IPS-NIHi7 (cell line): ENCODE measurements at regions not wholly inside any gene's neighbourhood (a gene's known extent, or its start where the extent isn't known, plus 50 kb on each side); places are given as distances from the start of the nearest gene placed in this dataset.
"Not testable (repeated sequence)": the region's sequence is repeated elsewhere in the genome, so short reads cannot be mapped to it uniquely, and the experiment has no call there.

Experiments used
- DNase-seq: peaks from one replicate; pipeline ENCODE4 v3.0.0; 2012; ENCODE audit warnings: mixed read lengths; ENCODE audit errors: extremely low spot score

- no peak for DNase-seq
Measured at GRCh38 chr2:20949256-20949655, 94.6 kb downstream of the APOB start.

GRCh38 chr2:20946468-20946867, 97.4 kb downstream of the APOB start:
- no peak for DNase-seq

- DNase-seq = not testable (repeated sequence)
Measured at GRCh38 chr2:20943721-20944120, 100.2 kb downstream of the APOB start.

- DNase-seq = no peak
Measured at GRCh38 chr2:20942646-20943125, 101.2 kb downstream of the APOB start.

GRCh38 chr2:20940856-20941255, 103.0 kb downstream of the APOB start:
- no peak for DNase-seq

GRCh38 chr2:20939931-20940795, 103.7 kb downstream of the APOB start:
- DNase-seq = no peak

- no peak for DNase-seq
Measured at GRCh38 chr2:20937353-20937752, 106.5 kb downstream of the APOB start.

GRCh38 chr2:20935168-20935775, 108.6 kb downstream of the APOB start:
- no peak for DNase-seq

- no peak for DNase-seq
Measured at GRCh38 chr2:20934236-20934635, 109.6 kb downstream of the APOB start.

- DNase-seq = no peak
Measured at GRCh38 chr2:20933714-20934113, 110.2 kb downstream of the APOB start.

- no peak for DNase-seq
Measured at GRCh38 chr2:20931346-20931745, 108.4 kb upstream of the LDAH start.

- DNase-seq = no peak
Measured at GRCh38 chr2:20930928-20931327, 108.0 kb upstream of the LDAH start.

- no peak for DNase-seq
Measured at GRCh38 chr2:20929721-20930120, 106.8 kb upstream of the LDAH start.

GRCh38 chr2:20928617-20929016, 105.7 kb upstream of the LDAH start:
- no peak for DNase-seq

GRCh38 chr2:20925265-20925889, 102.5 kb upstream of the LDAH start:
- DNase-seq = peak; percentile 78

- DNase-seq = no peak
Measured at GRCh38 chr2:20919297-20919800, 96.4 kb upstream of the LDAH start.

GRCh38 chr2:20917719-20918572, 95.0 kb upstream of the LDAH start:
- DNase-seq = no peak

- no peak for DNase-seq
Measured at GRCh38 chr2:20917287-20917660, 94.4 kb upstream of the LDAH start.

GRCh38 chr2:20916604-20917286, 93.8 kb upstream of the LDAH start:
- peak; percentile 46 for DNase-seq

GRCh38 chr2:20915271-20915670, 92.4 kb upstream of the LDAH start:
- no peak for DNase-seq

GRCh38 chr2:20914771-20915170, 91.9 kb upstream of the LDAH start:
- no peak for DNase-seq
